ENCODE measurements at regions not wholly inside any gene's neighbourhood (a gene's known extent, or its start where the extent isn't known, plus 50 kb on each side); places are given as distances from the start of the nearest gene placed in this dataset.

- no peak overlapping the region for H3K4me3 ChIP-seq (ENCODE audit: low read length)
- TF ChIP-seq CTCF (conservative IDR thresholded peaks at IDR 0.05; ENCODE audit: low read length), result no peak
- no peak for DNase-seq (ENCODE audit: low read depth)
These were observed 931.6 kb downstream of the EFNA5 start for GRCh38 chr5:106739127-106739526.

GRCh38 chr5:106737111-106737510 is 933.6 kb downstream of the EFNA5 start:
- TF ChIP-seq CTCF (conservative IDR thresholded peaks at IDR 0.05; ENCODE audit: low read length), result no peak
- no peak for DNase-seq (ENCODE audit: low read depth)
- H3K4me3 ChIP-seq (ENCODE audit: low read length), result no peak overlapping the region

- DNase-seq (ENCODE audit: low read depth), result no peak
- TF ChIP-seq CTCF (conservative IDR thresholded peaks at IDR 0.05; ENCODE audit: low read length), result no peak
- H3K4me3 ChIP-seq (ENCODE audit: low read length), result no peak overlapping the region
These were observed 938.1 kb downstream of the EFNA5 start for GRCh38 chr5:106732624-106733023.

GRCh38 chr5:106730912-106731311 is 939.8 kb downstream of the EFNA5 start:
- TF ChIP-seq CTCF (conservative IDR thresholded peaks at IDR 0.05; ENCODE audit: low read length), result no peak
- no peak overlapping the region for H3K4me3 ChIP-seq (ENCODE audit: low read length)
- no peak for DNase-seq (ENCODE audit: low read depth)

- no peak for TF ChIP-seq CTCF (conservative IDR thresholded peaks at IDR 0.05; ENCODE audit: low read length)
- no peak for DNase-seq (ENCODE audit: low read depth)
- no peak overlapping the region for H3K4me3 ChIP-seq (ENCODE audit: low read length)
These were observed 940.2 kb downstream of the EFNA5 start for GRCh38 chr5:106730506-106730905.

GRCh38 chr5:106728208-106728607 is 942.5 kb downstream of the EFNA5 start:
- H3K4me3 ChIP-seq (ENCODE audit: low read length), result no peak overlapping the region
- TF ChIP-seq CTCF (conservative IDR thresholded peaks at IDR 0.05; ENCODE audit: low read length), result no peak
- DNase-seq (ENCODE audit: low read depth), result no peak

- no peak for DNase-seq (ENCODE audit: low read depth)
- no peak overlapping the region for H3K4me3 ChIP-seq (ENCODE audit: low read length)
- TF ChIP-seq CTCF (conservative IDR thresholded peaks at IDR 0.05; ENCODE audit: low read length), result no peak
These were observed 943.7 kb downstream of the EFNA5 start for GRCh38 chr5:106727071-106727470.
